CD4-positive, alpha-beta T cell treated with Interferon gamma for 1 hour (primary cell): ENCODE measurements at regions not wholly inside any gene's neighbourhood (a gene's known extent, or its start where the extent isn't known, plus 50 kb on each side); places are given as distances from the start of the nearest gene placed in this dataset.
A peak's percentile ranks its signal among the peaks of the same experiment; 100 is the strongest.
"Not testable (repeated sequence)": the region's sequence is repeated elsewhere in the genome, so short reads cannot be mapped to it uniquely, and the experiment has no call there.

Source experiments
- DNase-seq: peaks from one replicate; pipeline ENCODE4 v3.0.0-alpha.2; 2020

DNA sequence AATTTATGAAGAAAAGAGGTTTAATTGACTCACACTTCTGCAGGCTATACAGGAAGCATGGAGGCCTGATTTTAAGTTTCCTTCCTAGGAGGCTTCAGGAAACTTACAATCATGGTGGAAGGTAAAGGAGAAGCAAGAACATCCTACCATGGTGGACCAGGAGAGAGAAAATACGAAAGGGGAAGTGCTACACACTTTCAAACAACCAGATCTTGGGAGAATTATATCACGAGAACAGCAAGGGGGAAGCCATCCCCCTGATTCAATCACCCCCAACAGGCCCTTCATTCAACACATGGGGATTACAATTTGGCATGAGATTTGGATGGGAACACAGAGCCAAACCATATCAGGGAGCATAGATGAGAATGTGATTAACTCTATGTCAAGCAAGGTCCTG, 121.0 kb downstream of the MTHFS start:
- no peak for DNase-seq

DNA sequence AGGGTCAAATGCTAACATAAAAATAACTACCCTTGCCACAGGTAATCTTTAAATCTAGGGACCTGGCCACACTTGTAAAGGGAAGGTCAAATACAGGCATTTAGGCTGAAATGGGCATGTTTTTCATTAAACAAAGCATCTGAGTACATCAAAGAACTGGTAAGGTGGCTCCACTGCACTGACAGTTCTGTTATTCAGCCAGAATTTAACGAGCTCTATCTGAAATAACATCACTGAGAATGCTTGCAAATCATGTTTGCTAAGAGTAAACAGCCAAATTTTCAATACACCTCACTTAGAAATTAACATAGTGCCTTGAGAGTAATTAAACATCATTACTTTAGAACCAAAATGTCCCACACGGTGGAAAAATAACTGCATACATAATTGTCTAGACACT, 118.9 kb downstream of the MTHFS start:
- no peak for DNase-seq

DNA sequence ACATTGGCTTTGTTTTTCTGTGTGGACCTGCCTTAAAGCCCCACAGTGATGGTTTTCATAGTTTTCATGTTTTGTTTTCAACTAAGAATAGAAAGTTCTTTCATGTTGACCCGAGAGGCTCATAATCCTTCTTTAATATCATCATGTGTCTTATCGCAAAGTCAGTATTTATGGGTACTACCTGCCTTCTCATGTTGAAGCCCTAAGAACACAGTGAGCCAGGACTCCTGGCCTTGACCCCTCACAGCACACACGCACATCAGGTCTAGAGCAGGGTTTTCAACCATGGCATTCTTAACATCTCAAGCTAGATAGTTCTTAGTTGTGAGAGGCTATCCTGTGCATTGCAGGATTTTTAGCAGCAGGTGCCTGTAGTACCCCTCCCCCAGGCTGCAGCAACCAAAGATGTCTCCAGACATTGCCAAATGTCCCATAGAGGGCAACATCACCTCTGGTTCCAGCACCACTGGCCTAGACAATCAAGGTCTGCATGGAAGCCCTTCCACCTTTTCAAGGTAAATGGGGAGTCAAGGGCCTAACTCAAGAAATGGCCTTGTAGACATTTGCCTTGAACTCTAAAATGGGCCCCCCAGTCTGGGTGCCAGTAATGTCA, 118.3 kb downstream of the MTHFS start:
- DNase-seq: no peak

GRCh38 chr15:79779746-79780145, 117.1 kb downstream of the MTHFS start:
- DNase-seq: peak; percentile 5

GRCh38 chr15:79782307-79782706, 114.5 kb downstream of the MTHFS start:
- DNase-seq: not testable (repeated sequence)
